HepG2 (cell line): ENCODE measurements at regions not wholly inside any gene's neighbourhood (a gene's known extent, or its start where the extent isn't known, plus 50 kb on each side); places are given as distances from the start of the nearest gene placed in this dataset.

ENCODE experiments used
- CCAR2 ChIP-seq: fragments of 200-400 bp; formaldehyde crosslinking; optimal IDR thresholded peaks from 2 replicates; pipeline ENCODE3; 2018; ENCODE audit warnings: low read depth, mild to moderate bottlenecking, low read length, moderate library complexity
- GMEB1 ChIP-seq: sonication (generic); formaldehyde crosslinking; IDR thresholded peaks from 2 replicates; pipeline ENCODE4 v1.5.1; 2020; ENCODE audit warnings: missing genetic modification reagents, mild to moderate bottlenecking, borderline replicate concordance
- JUN ChIP-seq: sonication (generic); formaldehyde crosslinking; IDR thresholded peaks from 2 replicates; pipeline ENCODE4 v1.4.0; 2020; ENCODE audit warnings: mild to moderate bottlenecking, missing genetic modification reagents
- MAFK ChIP-seq, 2 experiments: IDR thresholded peaks in 1 of 2; conservative IDR thresholded peaks in 1 of 2; 2 replicates each; pipeline ENCODE4 v1.6.1; 2011; ENCODE audit warnings: improper control_type of control experiment in 2 of 2, low read length in 2 of 2
- NCOA2 ChIP-seq: sonication (generic); formaldehyde crosslinking; IDR thresholded peaks from 2 replicates; pipeline ENCODE4 v1.8.0; 2022; ENCODE audit warnings: inconsistent platforms
- POLR2AphosphoS5 ChIP-seq: IDR thresholded peaks from 2 replicates; pipeline ENCODE4 v1.6.1; 2012; ENCODE audit warnings: low read depth, low read length
- TF ChIP-seq, protein P1 (sequence below): sonication (generic); formaldehyde crosslinking; IDR thresholded peaks from 2 replicates; pipeline ENCODE4 v1.5.0; 2020; ENCODE audit warnings: mild to moderate bottlenecking, missing genetic modification reagents

GRCh38 chr18:76654577-76654976 lies 159.5 kb upstream of the ZNF516 start:
- TF ChIP-seq, protein P1, sequence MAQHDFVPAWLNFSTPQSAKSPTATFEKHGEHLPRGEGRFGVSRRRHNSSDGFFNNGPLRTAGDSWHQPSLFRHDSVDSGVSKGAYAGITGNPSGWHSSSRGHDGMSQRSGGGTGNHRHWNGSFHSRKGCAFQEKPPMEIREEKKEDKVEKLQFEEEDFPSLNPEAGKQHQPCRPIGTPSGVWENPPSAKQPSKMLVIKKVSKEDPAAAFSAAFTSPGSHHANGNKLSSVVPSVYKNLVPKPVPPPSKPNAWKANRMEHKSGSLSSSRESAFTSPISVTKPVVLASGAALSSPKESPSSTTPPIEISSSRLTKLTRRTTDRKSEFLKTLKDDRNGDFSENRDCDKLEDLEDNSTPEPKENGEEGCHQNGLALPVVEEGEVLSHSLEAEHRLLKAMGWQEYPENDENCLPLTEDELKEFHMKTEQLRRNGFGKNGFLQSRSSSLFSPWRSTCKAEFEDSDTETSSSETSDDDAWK, result no peak
- no peak for TF ChIP-seq MAFK (conservative IDR thresholded peaks at IDR 0.05 in 1 of 2, IDR thresholded peaks at IDR 0.05 in 1 of 2; ENCODE audit: low read length in 2 of 2)
- no peak for TF ChIP-seq JUN (CRISPR knock-in tag)
- no peak for TF ChIP-seq POLR2AphosphoS5
- no peak for TF ChIP-seq GMEB1 (CRISPR knock-in tag)
- no peak for TF ChIP-seq NCOA2 (CRISPR knock-in tag)
- TF ChIP-seq CCAR2, result no peak
